ENCODE measurements at regions not wholly inside any gene's neighbourhood (a gene's known extent, or its start where the extent isn't known, plus 50 kb on each side); places are given as distances from the start of the nearest gene placed in this dataset.

- Mint-ChIP-seq H3K9me3 (ENCODE audit: low read depth) (no peaks in the 10 kb centered on the region), H3K4me1 (ENCODE audit: low read depth) (no peaks in the 10 kb centered on the region), H3K27ac (ENCODE audit: unreplicated experiment) (no peak overlapping the region), H3K27me3 (ENCODE audit: low read depth) (peaks cover 59% of the 10 kb centered on the region), H3K4me3 (ENCODE audit: unreplicated experiment) (no peak overlapping the region), H3K36me3 (ENCODE audit: low read depth) (no peaks in the 10 kb centered on the region)
- DNase-seq (ENCODE audit: low spot score): no peak
- TF ChIP-seq, protein P1, sequence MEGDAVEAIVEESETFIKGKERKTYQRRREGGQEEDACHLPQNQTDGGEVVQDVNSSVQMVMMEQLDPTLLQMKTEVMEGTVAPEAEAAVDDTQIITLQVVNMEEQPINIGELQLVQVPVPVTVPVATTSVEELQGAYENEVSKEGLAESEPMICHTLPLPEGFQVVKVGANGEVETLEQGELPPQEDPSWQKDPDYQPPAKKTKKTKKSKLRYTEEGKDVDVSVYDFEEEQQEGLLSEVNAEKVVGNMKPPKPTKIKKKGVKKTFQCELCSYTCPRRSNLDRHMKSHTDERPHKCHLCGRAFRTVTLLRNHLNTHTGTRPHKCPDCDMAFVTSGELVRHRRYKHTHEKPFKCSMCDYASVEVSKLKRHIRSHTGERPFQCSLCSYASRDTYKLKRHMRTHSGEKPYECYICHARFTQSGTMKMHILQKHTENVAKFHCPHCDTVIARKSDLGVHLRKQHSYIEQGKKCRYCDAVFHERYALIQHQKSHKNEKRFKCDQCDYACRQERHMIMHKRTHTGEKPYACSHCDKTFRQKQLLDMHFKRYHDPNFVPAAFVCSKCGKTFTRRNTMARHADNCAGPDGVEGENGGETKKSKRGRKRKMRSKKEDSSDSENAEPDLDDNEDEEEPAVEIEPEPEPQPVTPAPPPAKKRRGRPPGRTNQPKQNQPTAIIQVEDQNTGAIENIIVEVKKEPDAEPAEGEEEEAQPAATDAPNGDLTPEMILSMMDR (IDR thresholded peaks at IDR 0.05): no peak
Measured at GRCh38 chr14:62159314-62159713, 397.1 kb downstream of the SNAPC1 start.

- Mint-ChIP-seq H3K27me3 (ENCODE audit: low read depth) (peaks cover 69% of the 10 kb centered on the region), H3K4me1 (ENCODE audit: low read depth) (no peaks in the 10 kb centered on the region), H3K27ac (ENCODE audit: unreplicated experiment) (no peak overlapping the region), H3K9me3 (ENCODE audit: low read depth) (no peaks in the 10 kb centered on the region), H3K4me3 (ENCODE audit: unreplicated experiment) (no peak overlapping the region), H3K36me3 (ENCODE audit: low read depth) (no peaks in the 10 kb centered on the region)
- DNase-seq (ENCODE audit: low spot score): no peak
- TF ChIP-seq, protein P1 (IDR thresholded peaks at IDR 0.05): peak; percentile 94
Measured at GRCh38 chr14:62162998-62163589, 400.9 kb downstream of the SNAPC1 start.

- peaks cover 74% of the 10 kb centered on the region for H3K27me3 Mint-ChIP-seq (ENCODE audit: low read depth)
- no peak overlapping the region for H3K4me3 Mint-ChIP-seq (ENCODE audit: unreplicated experiment)
- TF ChIP-seq, protein P1 (IDR thresholded peaks at IDR 0.05): peak; percentile 37
Measured at GRCh38 chr14:62168564-62169155, 406.4 kb downstream of the SNAPC1 start.

GRCh38 chr14:62179367-62180018 lies 417.3 kb downstream of the SNAPC1 start:
- H3K36me3 Mint-ChIP-seq (ENCODE audit: low read depth): no peaks in the 10 kb centered on the region
- no peaks in the 10 kb centered on the region for H3K4me1 Mint-ChIP-seq (ENCODE audit: low read depth)
- no peak for DNase-seq (ENCODE audit: low spot score)
- no peaks in the 10 kb centered on the region for H3K9me3 Mint-ChIP-seq (ENCODE audit: low read depth)
- TF ChIP-seq, protein P1 (IDR thresholded peaks at IDR 0.05): peak; percentile 84
- no peak overlapping the region for H3K4me3 Mint-ChIP-seq (ENCODE audit: unreplicated experiment)
- no peak overlapping the region for H3K27ac Mint-ChIP-seq (ENCODE audit: unreplicated experiment)
- peaks cover 48% of the 10 kb centered on the region for H3K27me3 Mint-ChIP-seq (ENCODE audit: low read depth)

More at GRCh38 chr14:62168564-62169155, 406.4 kb downstream of the SNAPC1 start:
- no peaks in the 10 kb centered on the region for H3K4me1 Mint-ChIP-seq (ENCODE audit: low read depth)
- no peak overlapping the region for H3K27ac Mint-ChIP-seq (ENCODE audit: unreplicated experiment)
- no peak for DNase-seq (ENCODE audit: low spot score)
- no peaks in the 10 kb centered on the region for H3K36me3 Mint-ChIP-seq (ENCODE audit: low read depth)
- no peaks in the 10 kb centered on the region for H3K9me3 Mint-ChIP-seq (ENCODE audit: low read depth)

DNA sequence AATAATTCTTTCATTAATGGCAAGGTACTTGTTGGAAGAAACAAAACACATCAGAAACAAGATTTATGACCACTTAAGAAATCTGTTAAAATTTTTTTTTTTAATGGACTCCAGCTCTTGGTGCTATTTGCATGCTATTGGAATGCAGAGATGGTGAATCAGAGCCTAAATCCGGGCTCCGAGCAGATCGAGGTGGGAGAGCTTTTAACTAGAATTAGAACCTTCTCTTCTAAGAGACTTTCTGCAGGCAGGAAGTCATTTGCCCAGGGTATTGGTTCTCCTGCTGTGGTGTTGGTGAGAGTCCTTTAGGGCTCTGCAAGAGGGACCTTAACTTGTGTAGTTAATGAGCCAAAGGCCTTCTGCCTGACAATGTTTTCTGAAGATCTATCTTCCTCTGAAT lies 419.4 kb downstream of the SNAPC1 start:
- Mint-ChIP-seq H3K4me1 (ENCODE audit: low read depth) (no peaks in the 10 kb centered on the region), H3K27me3 (ENCODE audit: low read depth) (peaks cover 53% of the 10 kb centered on the region), H3K4me3 (ENCODE audit: unreplicated experiment) (no peak overlapping the region), H3K36me3 (ENCODE audit: low read depth) (no peaks in the 10 kb centered on the region), H3K27ac (ENCODE audit: unreplicated experiment) (no peak overlapping the region), H3K9me3 (ENCODE audit: low read depth) (no peaks in the 10 kb centered on the region)
- TF ChIP-seq, protein P1 (IDR thresholded peaks at IDR 0.05): no peak
- DNase-seq (ENCODE audit: low spot score): no peak

Data from chondrocyte (in vitro differentiated cells).